ENCODE measurements at regions not wholly inside any gene's neighbourhood (a gene's known extent, or its start where the extent isn't known, plus 50 kb on each side); places are given as distances from the start of the nearest gene placed in this dataset.

- no peaks in the 10 kb centered on the region for H3K36me3 ChIP-seq
- TF ChIP-seq POLR2AphosphoS5 (IDR thresholded peaks at IDR 0.05), result no peak
- TF ChIP-seq CTCF (IDR thresholded peaks at IDR 0.05), result no peak
- no peak for TF ChIP-seq POLR2A (IDR thresholded peaks at IDR 0.05)
Measured at GRCh38 chr9:116002181-116002580, 151.4 kb upstream of the PAPPA start.

GRCh38 chr9:116002624-116003023 is 151.0 kb upstream of the PAPPA start:
- H3K27me3 ChIP-seq (replicated peaks; ENCODE audit: insufficient read depth), result no peaks in the 10 kb centered on the region
- H3K27ac ChIP-seq, result no peak overlapping the region
- H3K4me1 ChIP-seq (replicated peaks), result no peaks in the 10 kb centered on the region
- H3K4me3 ChIP-seq, result no peak overlapping the region
- 44% methylated on average over 3 of the region's 3 CpGs for WGBS
- H3K36me3 ChIP-seq, result no peaks in the 10 kb centered on the region
- TF ChIP-seq POLR2AphosphoS5 (IDR thresholded peaks at IDR 0.05) (no peak), CTCF (IDR thresholded peaks at IDR 0.05) (no peak), POLR2A (IDR thresholded peaks at IDR 0.05) (no peak)
- H3K9me3 ChIP-seq, result no peaks in the 10 kb centered on the region
- no peak for DNase-seq (ENCODE audit: low spot score)
- intact Hi-C loops (cut with DNase I), result no loop called here

More at GRCh38 chr9:116002181-116002580, 151.4 kb upstream of the PAPPA start:
- WGBS, result 82% methylated on average over 5 of the region's 5 CpGs
- Histone ChIP-seq H3K27ac (no peak overlapping the region), H3K27me3 (replicated peaks; ENCODE audit: insufficient read depth) (no peaks in the 10 kb centered on the region), H3K4me3 (no peak overlapping the region), H3K9me3 (no peaks in the 10 kb centered on the region), H3K4me1 (replicated peaks) (no peaks in the 10 kb centered on the region)
- DNase-seq (ENCODE audit: low spot score), result no peak
- intact Hi-C loops (cut with DNase I), result no loop called here

GRCh38 chr9:116003397-116003796 is 150.2 kb upstream of the PAPPA start:
- H3K4me3 ChIP-seq, result no peak overlapping the region
- TF ChIP-seq POLR2A (IDR thresholded peaks at IDR 0.05) (no peak), POLR2AphosphoS5 (IDR thresholded peaks at IDR 0.05) (no peak), CTCF (IDR thresholded peaks at IDR 0.05) (no peak)
- DNase-seq (ENCODE audit: low spot score), result no peak
- H3K9me3 ChIP-seq, result no peaks in the 10 kb centered on the region
- no peaks in the 10 kb centered on the region for H3K4me1 ChIP-seq (replicated peaks)
- intact Hi-C loops (cut with DNase I), result no loop called here
- H3K36me3 ChIP-seq, result no peaks in the 10 kb centered on the region
- H3K27me3 ChIP-seq (replicated peaks; ENCODE audit: insufficient read depth), result no peaks in the 10 kb centered on the region
- H3K27ac ChIP-seq, result no peak overlapping the region
- WGBS, result 100% methylated on average over 1 of the region's 1 CpG

- Histone ChIP-seq H3K27me3 (replicated peaks; ENCODE audit: insufficient read depth) (no peaks in the 10 kb centered on the region), H3K27ac (no peak overlapping the region), H3K4me1 (replicated peaks) (no peaks in the 10 kb centered on the region), H3K36me3 (no peaks in the 10 kb centered on the region), H3K9me3 (no peaks in the 10 kb centered on the region), H3K4me3 (no peak overlapping the region)
- whole genome bisulfite sequencing, result 63% methylated on average over 2 of the region's 2 CpGs
- TF ChIP-seq POLR2AphosphoS5 (IDR thresholded peaks at IDR 0.05) (no peak), POLR2A (IDR thresholded peaks at IDR 0.05) (no peak), CTCF (IDR thresholded peaks at IDR 0.05) (no peak)
- no peak for DNase-seq (ENCODE audit: low spot score)
- intact Hi-C loops (cut with DNase I), result no loop called here
Measured at GRCh38 chr9:116005205-116005604, 148.4 kb upstream of the PAPPA start.

- Histone ChIP-seq H3K4me1 (replicated peaks) (no peaks in the 10 kb centered on the region), H3K36me3 (no peaks in the 10 kb centered on the region), H3K9me3 (no peaks in the 10 kb centered on the region), H3K27me3 (replicated peaks; ENCODE audit: insufficient read depth) (no peaks in the 10 kb centered on the region), H3K27ac (no peak overlapping the region), H3K4me3 (no peak overlapping the region)
- intact Hi-C loops (cut with DNase I), result no loop called here
- 84% methylated on average over 2 of the region's 2 CpGs for WGBS
- TF ChIP-seq POLR2A (IDR thresholded peaks at IDR 0.05) (no peak), CTCF (IDR thresholded peaks at IDR 0.05) (no peak), POLR2AphosphoS5 (IDR thresholded peaks at IDR 0.05) (no peak)
- DNase-seq (ENCODE audit: low spot score), result no peak
Measured at GRCh38 chr9:116007824-116008223, 145.8 kb upstream of the PAPPA start.

Measured in prostate gland (tissue), 2 donors.